ENCODE measurements at regions not wholly inside any gene's neighbourhood (a gene's known extent, or its start where the extent isn't known, plus 50 kb on each side); places are given as distances from the start of the nearest gene placed in this dataset.

GRCh38 chr2:100704156-100704555, 115.8 kb upstream of the NPAS2 start:
- Mint-ChIP-seq H3K9me3 (ENCODE audit: insufficient read depth) (no peaks in the 10 kb centered on the region), H3K4me1 (no peaks in the 10 kb centered on the region), H3K4me3 (no peak overlapping the region), H3K27me3 (peaks cover 10% of the 10 kb centered on the region), H3K27ac (no peak overlapping the region)
- Histone ChIP-seq H3K9me3 (ENCODE audit: control extremely low read depth in 1 of 3, control insufficient read depth in 2 of 3, insufficient read depth in 1 of 3, low read length in 2 of 3) (peaks cover 0 to 5% (median 0%) of the 10 kb centered on the region in 3 donors), H3K36me3 (replicated peaks in 1 of 2; ENCODE audit: control extremely low read depth in 1 of 2, control insufficient read depth in 1 of 2, extremely low read depth in 1 of 2, insufficient read depth in 2 of 2, low read length in 1 of 2) (no peaks in the 10 kb centered on the region), H3K9ac (ENCODE audit: low read length) (no peak overlapping the region), H2AFZ (ENCODE audit: insufficient read depth, low read depth, low read length, poor library complexity, severe bottlenecking) (no peak overlapping the region), H3K4me3 (ENCODE audit: control extremely low read depth in 1 of 5, extremely low read depth in 1 of 5, insufficient read depth in 1 of 5, low read depth in 2 of 5, low read length in 4 of 5) (no peak overlapping the region), H3K27me3 (replicated peaks in 1 of 4; ENCODE audit: control extremely low read depth in 1 of 4, control insufficient read depth in 3 of 4, insufficient read depth in 4 of 4, low read length in 3 of 4) (peaks cover 0 to 1% (median 0%) of the 10 kb centered on the region in 4 experiments), H3K27ac (ENCODE audit: low read length in 2 of 2) (no peak overlapping the region), H3K4me2 (replicated peaks; ENCODE audit: low read depth, low read length, poor library complexity, severe bottlenecking) (no peak overlapping the region), H3K79me2 (ENCODE audit: control insufficient read depth, insufficient read depth, low read length) (no peaks in the 10 kb centered on the region), H3K4me1 (ENCODE audit: control insufficient read depth in 2 of 2, insufficient read depth in 2 of 2, low read length in 2 of 2) (no peaks in the 10 kb centered on the region), H4K20me1 (ENCODE audit: control insufficient read depth, insufficient read depth, low read length, poor library complexity, severe bottlenecking) (no peaks in the 10 kb centered on the region)
- 89% methylated on average over 2 of the region's 7 CpGs for WGBS (ENCODE audit: insufficient coverage)
- no peak for ATAC-seq (ENCODE audit: low read depth)
- intact Hi-C loops (cut with micrococcal nuclease), result no loop called here
- TF ChIP-seq, protein P1, sequence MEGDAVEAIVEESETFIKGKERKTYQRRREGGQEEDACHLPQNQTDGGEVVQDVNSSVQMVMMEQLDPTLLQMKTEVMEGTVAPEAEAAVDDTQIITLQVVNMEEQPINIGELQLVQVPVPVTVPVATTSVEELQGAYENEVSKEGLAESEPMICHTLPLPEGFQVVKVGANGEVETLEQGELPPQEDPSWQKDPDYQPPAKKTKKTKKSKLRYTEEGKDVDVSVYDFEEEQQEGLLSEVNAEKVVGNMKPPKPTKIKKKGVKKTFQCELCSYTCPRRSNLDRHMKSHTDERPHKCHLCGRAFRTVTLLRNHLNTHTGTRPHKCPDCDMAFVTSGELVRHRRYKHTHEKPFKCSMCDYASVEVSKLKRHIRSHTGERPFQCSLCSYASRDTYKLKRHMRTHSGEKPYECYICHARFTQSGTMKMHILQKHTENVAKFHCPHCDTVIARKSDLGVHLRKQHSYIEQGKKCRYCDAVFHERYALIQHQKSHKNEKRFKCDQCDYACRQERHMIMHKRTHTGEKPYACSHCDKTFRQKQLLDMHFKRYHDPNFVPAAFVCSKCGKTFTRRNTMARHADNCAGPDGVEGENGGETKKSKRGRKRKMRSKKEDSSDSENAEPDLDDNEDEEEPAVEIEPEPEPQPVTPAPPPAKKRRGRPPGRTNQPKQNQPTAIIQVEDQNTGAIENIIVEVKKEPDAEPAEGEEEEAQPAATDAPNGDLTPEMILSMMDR (IDR thresholded peaks at IDR 0.05), result no peak
- TF ChIP-seq EZH2 (IDR thresholded peaks at IDR 0.05; ENCODE audit: borderline replicate concordance, insufficient read depth, low read depth, low read length, poor library complexity, severe bottlenecking), result no peak
- ChIA-PET CTCF (no interaction called here), POLR2A (no interaction called here)
- DNase-seq, result no peak

DNA sequence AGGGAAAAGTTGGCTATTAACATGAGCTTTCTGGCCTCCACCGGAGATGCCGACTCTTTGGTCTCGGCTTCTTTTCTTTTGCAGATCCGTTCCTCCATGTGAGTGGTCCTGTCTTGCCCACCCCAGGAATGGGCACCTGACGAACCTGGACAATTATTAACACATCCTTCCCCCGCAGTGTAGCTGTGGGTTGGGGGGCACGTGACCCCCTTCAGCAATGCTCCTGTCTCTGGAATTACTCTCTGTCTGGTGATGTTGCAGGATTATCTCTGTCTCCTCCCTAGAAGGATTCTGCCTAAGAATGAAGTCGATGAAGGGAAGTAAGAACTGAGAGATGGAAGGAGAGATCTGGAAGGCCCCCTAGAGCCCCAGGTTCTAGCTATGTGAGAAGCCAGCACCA, 115.2 kb upstream of the NPAS2 start:
- ATAC-seq (ENCODE audit: low read depth) (no peak), DNase-seq (no peak)
- no peak overlapping the region for H3K4me2 ChIP-seq (replicated peaks; ENCODE audit: low read depth, low read length, poor library complexity, severe bottlenecking)
- H3K9ac ChIP-seq (ENCODE audit: low read length), result no peak overlapping the region
- TF ChIP-seq EZH2 (IDR thresholded peaks at IDR 0.05; ENCODE audit: borderline replicate concordance, insufficient read depth, low read depth, low read length, poor library complexity, severe bottlenecking), result no peak
- Mint-ChIP-seq H3K4me3 (no peak overlapping the region), H3K27me3 (peaks cover 10% of the 10 kb centered on the region), H3K9me3 (ENCODE audit: insufficient read depth) (no peaks in the 10 kb centered on the region), H3K27ac (no peak overlapping the region), H3K4me1 (no peaks in the 10 kb centered on the region)
- no peaks in the 10 kb centered on the region for H3K27me3 ChIP-seq (replicated peaks in 1 of 4; ENCODE audit: control extremely low read depth in 1 of 4, control insufficient read depth in 3 of 4, insufficient read depth in 4 of 4, low read length in 3 of 4)
- ChIA-PET CTCF (no interaction called here), POLR2A (no interaction called here)
- H3K4me3 ChIP-seq (ENCODE audit: control extremely low read depth in 1 of 5, extremely low read depth in 1 of 5, insufficient read depth in 1 of 5, low read depth in 2 of 5, low read length in 4 of 5), result no peak overlapping the region
- H3K27ac ChIP-seq (ENCODE audit: low read length in 2 of 2), result no peak overlapping the region
- intact Hi-C loops (cut with micrococcal nuclease), result no loop called here
- H4K20me1 ChIP-seq (ENCODE audit: control insufficient read depth, insufficient read depth, low read length, poor library complexity, severe bottlenecking), result no peaks in the 10 kb centered on the region
- no peaks in the 10 kb centered on the region for H3K4me1 ChIP-seq (ENCODE audit: control insufficient read depth in 2 of 2, insufficient read depth in 2 of 2, low read length in 2 of 2)
- no peaks in the 10 kb centered on the region for H3K36me3 ChIP-seq (replicated peaks in 1 of 2; ENCODE audit: control extremely low read depth in 1 of 2, control insufficient read depth in 1 of 2, extremely low read depth in 1 of 2, insufficient read depth in 2 of 2, low read length in 1 of 2)
- no peak overlapping the region for H2AFZ ChIP-seq (ENCODE audit: insufficient read depth, low read depth, low read length, poor library complexity, severe bottlenecking)
- H3K9me3 ChIP-seq (ENCODE audit: control extremely low read depth in 1 of 3, control insufficient read depth in 2 of 3, insufficient read depth in 1 of 3, low read length in 2 of 3), result no peaks in the 10 kb centered on the region
- WGBS (ENCODE audit: insufficient coverage), result 100% methylated on average over 3 of the region's 8 CpGs
- H3K79me2 ChIP-seq (ENCODE audit: control insufficient read depth, insufficient read depth, low read length), result no peaks in the 10 kb centered on the region
